Loucy (cell line): ENCODE measurements at regions not wholly inside any gene's neighbourhood (a gene's known extent, or its start where the extent isn't known, plus 50 kb on each side); places are given as distances from the start of the nearest gene placed in this dataset.

Source experiments
- H2AFZ ChIP-seq: fragments of 200-600 bp; sonication (generic); 2 replicates; pipeline ENCODE4 v1.6.0; 2016; ENCODE audit warnings: antibody characterized with exemption, mild to moderate bottlenecking, low read length, moderate library complexity
- H3F3A ChIP-seq: fragments of 200-600 bp; 2 replicates; pipeline ENCODE4 v1.6.0; 2016; ENCODE audit warnings: antibody characterized with exemption, low read depth, mild to moderate bottlenecking
- H3K27me3 ChIP-seq: fragments of 200-600 bp; sonication (generic); 2 replicates; pipeline ENCODE4 v1.6.1; 2014; ENCODE audit warnings: low read length, mild to moderate bottlenecking; ENCODE audit not compliant: insufficient read depth, poor library complexity, severe bottlenecking
- H3K36me3 ChIP-seq: fragments of 200-600 bp; sonication (generic); 2 replicates; pipeline ENCODE4 v1.6.1; 2016; ENCODE audit warnings: low read length; ENCODE audit not compliant: insufficient read depth
- H3K4me1 ChIP-seq: fragments of 200-600 bp; sonication (generic); 2 replicates; pipeline ENCODE4 v1.5.1; 2014; ENCODE audit warnings: low read length, mild to moderate bottlenecking; ENCODE audit not compliant: insufficient read depth, poor library complexity, severe bottlenecking
- H3K4me2 ChIP-seq: fragments of 200-600 bp; sonication (generic); 2 replicates; pipeline ENCODE4 v1.6.0; 2014; ENCODE audit warnings: antibody characterized with exemption, low read length, low read depth, mild to moderate bottlenecking; ENCODE audit not compliant: poor library complexity, severe bottlenecking
- H3K4me3 ChIP-seq: fragments of 200-600 bp; sonication (generic); 2 replicates; pipeline ENCODE4 v1.5.1; 2014; ENCODE audit warnings: low read length, mild to moderate bottlenecking, mixed read lengths; ENCODE audit not compliant: poor library complexity, severe bottlenecking
- H3K79me2 ChIP-seq: fragments of 200-600 bp; sonication (generic); 2 replicates; pipeline ENCODE4 v1.6.1; 2014; ENCODE audit warnings: low read length; ENCODE audit not compliant: insufficient read depth
- H3K9ac ChIP-seq: fragments of 200-600 bp; sonication (generic); 2 replicates; pipeline ENCODE4 v1.6.0; 2014; ENCODE audit warnings: mild to moderate bottlenecking, low read depth, low read length, moderate library complexity; ENCODE audit not compliant: poor library complexity, severe bottlenecking
- H3K9me2 ChIP-seq: fragments of 200-600 bp; sonication (generic); replicated peaks from 2 replicates; pipeline ENCODE4 v1.6.1; 2016; ENCODE audit warnings: low read depth, low read length, mixed read lengths
- H3K9me3 ChIP-seq: fragments of 200-600 bp; sonication (generic); 2 replicates; pipeline ENCODE4 v1.6.1; 2014; ENCODE audit warnings: mild to moderate bottlenecking, antibody characterized with exemption, low read length, low read depth; ENCODE audit not compliant: insufficient read depth
- H4K20me1 ChIP-seq: fragments of 200-600 bp; sonication (generic); 2 replicates; pipeline ENCODE4 v1.6.0; 2014; ENCODE audit warnings: antibody characterized with exemption, low read length, mild to moderate bottlenecking; ENCODE audit not compliant: insufficient read depth, poor library complexity, severe bottlenecking
- EZH2phosphoT487 ChIP-seq: fragments of 200-600 bp; IDR thresholded peaks from 2 replicates; pipeline ENCODE4 v1.6.1; 2018; ENCODE audit warnings: antibody characterized with exemption, mild to moderate bottlenecking, moderate library complexity, borderline replicate concordance
- TF ChIP-seq, protein P1 (sequence below): fragments of 200-600 bp; sonication (generic); conservative IDR thresholded peaks from 2 replicates; pipeline ENCODE4 v1.5.1; 2014; ENCODE audit warnings: mild to moderate bottlenecking, antibody characterized with exemption, low read length

DNA sequence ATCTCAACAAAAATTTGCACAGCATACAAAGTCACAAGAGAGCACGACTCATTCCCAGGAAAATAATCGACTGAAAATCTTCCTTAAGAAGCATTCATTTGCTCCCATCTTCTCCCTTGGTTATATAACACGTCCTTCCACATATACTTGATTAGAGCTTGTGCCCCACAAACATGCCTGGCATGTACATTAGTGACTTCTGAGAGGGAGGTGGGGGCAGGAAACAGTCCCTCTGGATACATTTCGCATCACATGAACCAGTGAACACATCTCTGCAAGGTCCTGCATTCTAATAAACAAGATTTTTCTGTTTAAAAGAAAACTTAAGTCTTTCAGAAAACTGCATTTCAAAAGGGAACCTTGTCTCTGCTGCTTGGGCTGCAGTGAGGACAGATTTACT is 54.1 kb upstream of the IGLL5 start:
- H4K20me1 ChIP-seq = no peaks in the 10 kb centered on the region
- no peaks in the 10 kb centered on the region for H3K79me2 ChIP-seq
- no peak overlapping the region for H2AFZ ChIP-seq
- H3K4me3 ChIP-seq = no peak overlapping the region
- no peak overlapping the region for H3K9ac ChIP-seq
- H3K9me2 ChIP-seq = no peaks in the 10 kb centered on the region
- H3K27me3 ChIP-seq = no peaks in the 10 kb centered on the region
- H3K4me1 ChIP-seq = peaks cover 7% of the 10 kb centered on the region
- H3K36me3 ChIP-seq = no peaks in the 10 kb centered on the region
- H3K4me2 ChIP-seq = no peak overlapping the region
- H3K9me3 ChIP-seq = no peaks in the 10 kb centered on the region
- no peaks in the 10 kb centered on the region for H3F3A ChIP-seq
- TF ChIP-seq EZH2phosphoT487 = no peak
- TF ChIP-seq, protein P1, sequence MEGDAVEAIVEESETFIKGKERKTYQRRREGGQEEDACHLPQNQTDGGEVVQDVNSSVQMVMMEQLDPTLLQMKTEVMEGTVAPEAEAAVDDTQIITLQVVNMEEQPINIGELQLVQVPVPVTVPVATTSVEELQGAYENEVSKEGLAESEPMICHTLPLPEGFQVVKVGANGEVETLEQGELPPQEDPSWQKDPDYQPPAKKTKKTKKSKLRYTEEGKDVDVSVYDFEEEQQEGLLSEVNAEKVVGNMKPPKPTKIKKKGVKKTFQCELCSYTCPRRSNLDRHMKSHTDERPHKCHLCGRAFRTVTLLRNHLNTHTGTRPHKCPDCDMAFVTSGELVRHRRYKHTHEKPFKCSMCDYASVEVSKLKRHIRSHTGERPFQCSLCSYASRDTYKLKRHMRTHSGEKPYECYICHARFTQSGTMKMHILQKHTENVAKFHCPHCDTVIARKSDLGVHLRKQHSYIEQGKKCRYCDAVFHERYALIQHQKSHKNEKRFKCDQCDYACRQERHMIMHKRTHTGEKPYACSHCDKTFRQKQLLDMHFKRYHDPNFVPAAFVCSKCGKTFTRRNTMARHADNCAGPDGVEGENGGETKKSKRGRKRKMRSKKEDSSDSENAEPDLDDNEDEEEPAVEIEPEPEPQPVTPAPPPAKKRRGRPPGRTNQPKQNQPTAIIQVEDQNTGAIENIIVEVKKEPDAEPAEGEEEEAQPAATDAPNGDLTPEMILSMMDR = no peak

DNA sequence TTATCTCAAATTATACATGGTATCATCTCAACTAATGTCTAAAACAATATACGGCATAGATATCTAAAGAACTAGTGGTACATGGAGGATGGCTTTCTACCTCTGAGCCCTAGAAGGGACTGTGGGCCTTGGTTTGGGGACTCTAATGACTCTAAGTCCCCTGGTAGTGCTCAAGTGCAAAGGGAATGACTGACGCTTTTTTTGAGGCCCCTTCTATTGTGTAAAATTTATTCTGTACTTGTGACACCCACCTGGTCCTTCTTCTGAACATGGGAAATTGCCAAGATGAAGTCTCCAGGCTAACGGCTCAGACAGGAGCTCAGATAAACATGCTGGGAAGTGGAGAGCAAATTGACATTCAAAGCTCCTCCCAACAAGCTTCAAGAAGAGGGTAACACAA is 53.4 kb upstream of the IGLL5 start:
- no peaks in the 10 kb centered on the region for H3F3A ChIP-seq
- H3K4me3 ChIP-seq = no peak overlapping the region
- no peaks in the 10 kb centered on the region for H3K79me2 ChIP-seq
- H3K27me3 ChIP-seq = no peaks in the 10 kb centered on the region
- H3K9me2 ChIP-seq = no peaks in the 10 kb centered on the region
- no peak overlapping the region for H3K4me2 ChIP-seq
- H3K36me3 ChIP-seq = no peaks in the 10 kb centered on the region
- no peak for TF ChIP-seq EZH2phosphoT487
- TF ChIP-seq, protein P1 = no peak
- no peaks in the 10 kb centered on the region for H3K9me3 ChIP-seq
- no peaks in the 10 kb centered on the region for H4K20me1 ChIP-seq
- H3K4me1 ChIP-seq = peaks cover 11% of the 10 kb centered on the region
- H2AFZ ChIP-seq = no peak overlapping the region
- H3K9ac ChIP-seq = no peak overlapping the region

DNA sequence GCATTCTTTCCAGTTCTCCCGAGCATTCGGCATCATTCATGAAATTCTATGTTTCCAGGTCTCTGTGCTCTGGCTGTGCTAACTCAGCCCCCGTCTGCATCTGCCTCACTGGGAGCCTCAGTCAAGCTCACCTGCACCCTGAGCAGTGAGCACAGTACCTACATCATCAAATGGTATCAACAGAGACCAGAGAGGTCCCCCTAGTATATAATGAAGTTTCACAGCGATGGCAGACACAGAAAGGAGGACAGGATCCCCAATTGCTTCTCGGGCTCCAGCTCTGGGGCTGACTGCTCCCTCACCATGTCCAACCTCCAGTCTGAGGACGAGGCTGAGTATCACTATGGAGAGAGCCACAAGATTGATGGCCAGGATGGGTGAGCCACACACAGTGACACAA is 52.8 kb upstream of the IGLL5 start:
- Histone ChIP-seq H3K4me1 (peaks cover 11% of the 10 kb centered on the region), H3F3A (no peaks in the 10 kb centered on the region), H3K79me2 (no peaks in the 10 kb centered on the region), H2AFZ (no peak overlapping the region), H4K20me1 (no peaks in the 10 kb centered on the region), H3K4me2 (no peak overlapping the region), H3K36me3 (no peaks in the 10 kb centered on the region), H3K9me2 (no peaks in the 10 kb centered on the region), H3K9ac (no peak overlapping the region), H3K4me3 (no peak overlapping the region), H3K27me3 (no peaks in the 10 kb centered on the region), H3K9me3 (no peaks in the 10 kb centered on the region)
- no peak for TF ChIP-seq EZH2phosphoT487
- TF ChIP-seq, protein P1 = no peak
